ENCODE measurements at regions not wholly inside any gene's neighbourhood (a gene's known extent, or its start where the extent isn't known, plus 50 kb on each side); places are given as distances from the start of the nearest gene placed in this dataset.

DNA sequence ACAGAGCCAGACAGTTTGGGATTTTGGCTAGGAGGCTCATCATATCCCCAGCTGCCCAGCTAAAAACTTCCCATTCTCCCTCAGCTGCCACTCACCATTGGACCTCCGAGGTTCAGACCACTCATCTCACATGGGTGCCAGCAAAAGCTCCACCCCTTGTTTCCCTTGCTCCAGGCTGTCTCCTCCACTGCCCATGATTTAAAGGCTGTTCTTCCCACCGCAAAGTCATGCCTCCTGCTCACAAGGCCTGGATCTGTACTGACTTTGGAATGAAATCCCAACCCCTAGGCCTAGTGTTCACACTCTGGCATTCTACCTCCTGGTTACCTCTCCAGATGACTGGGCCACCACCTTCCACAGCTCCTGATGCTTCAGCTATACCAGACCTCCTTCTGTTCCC lies 142.2 kb upstream of the EOLA2 start:
- TF ChIP-seq TAF1 (conservative IDR thresholded peaks at IDR 0.05): no peak
- TF ChIP-seq CTCF (IDR thresholded peaks at IDR 0.05; ENCODE audit: low read depth, low read length, missing input control): no peak
- no peak for TF ChIP-seq GABPA (IDR thresholded peaks at IDR 0.05 in 1 of 2, conservative IDR thresholded peaks at IDR 0.05 in 1 of 2)
- TF ChIP-seq HNF4A (conservative IDR thresholded peaks at IDR 0.05): no peak
